ENCODE measurements at regions not wholly inside any gene's neighbourhood (a gene's known extent, or its start where the extent isn't known, plus 50 kb on each side); places are given as distances from the start of the nearest gene placed in this dataset.

DNA sequence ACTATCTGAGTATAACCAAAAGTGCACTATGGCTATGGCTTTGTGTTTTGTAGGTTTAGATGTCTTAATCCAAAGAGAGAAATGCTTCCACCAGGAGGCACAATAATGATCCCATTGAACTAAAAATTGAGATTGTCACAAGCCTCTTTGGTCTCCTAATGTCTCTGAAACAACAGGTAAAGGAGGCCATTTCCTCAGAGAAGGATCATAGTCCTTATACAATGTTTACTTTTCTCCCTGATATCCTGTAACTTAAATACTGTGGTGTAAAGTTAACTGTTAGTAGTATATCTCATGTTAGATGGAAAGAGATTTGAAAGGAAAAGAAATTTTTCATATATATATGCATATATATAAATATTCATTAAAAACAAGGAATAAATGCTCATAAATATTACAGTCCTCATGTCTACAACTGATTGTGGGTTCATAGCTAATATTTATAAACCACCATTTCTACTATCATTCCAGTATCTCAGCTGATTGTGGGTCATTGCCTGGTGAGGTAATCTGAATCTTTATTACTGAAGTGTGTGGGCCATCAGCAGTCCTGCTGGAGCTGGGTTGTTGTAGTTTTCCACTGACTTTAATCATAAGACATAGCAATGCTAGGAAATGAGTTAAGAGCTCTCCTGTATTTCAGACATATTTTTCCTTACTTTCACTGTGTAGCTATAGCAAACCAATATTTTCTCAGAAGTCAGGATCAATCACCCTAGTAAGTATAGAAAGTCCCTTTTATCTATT lies 1230.4 kb downstream of the PCDH18 start:
- Histone ChIP-seq H3K36me3 (replicated peaks in 1 of 2; ENCODE audit: control extremely low read depth in 1 of 2, control insufficient read depth in 1 of 2, extremely low read depth in 1 of 2, insufficient read depth in 2 of 2, low read length in 1 of 2) (no peaks in the 10 kb centered on the region), H3K4me2 (replicated peaks; ENCODE audit: low read depth, low read length, poor library complexity, severe bottlenecking) (no peak overlapping the region), H4K20me1 (ENCODE audit: control insufficient read depth, insufficient read depth, low read length, poor library complexity, severe bottlenecking) (no peaks in the 10 kb centered on the region), H3K79me2 (ENCODE audit: control insufficient read depth, insufficient read depth, low read length) (no peaks in the 10 kb centered on the region), H3K9ac (ENCODE audit: low read length) (no peak overlapping the region), H3K27ac (ENCODE audit: low read length in 2 of 2) (no peak overlapping the region), H3K27me3 (replicated peaks in 1 of 4; ENCODE audit: control extremely low read depth in 1 of 4, control insufficient read depth in 3 of 4, insufficient read depth in 4 of 4, low read length in 3 of 4) (no peaks in the 10 kb centered on the region), H3K4me3 (ENCODE audit: control extremely low read depth in 1 of 5, extremely low read depth in 1 of 5, insufficient read depth in 1 of 5, low read depth in 2 of 5, low read length in 4 of 5) (no peak overlapping the region), H3K9me3 (ENCODE audit: control extremely low read depth in 1 of 3, control insufficient read depth in 2 of 3, insufficient read depth in 1 of 3, low read length in 2 of 3) (peaks cover 0 to 2% (median 0%) of the 10 kb centered on the region in 3 donors), H2AFZ (ENCODE audit: insufficient read depth, low read depth, low read length, poor library complexity, severe bottlenecking) (no peak overlapping the region), H3K4me1 (ENCODE audit: control insufficient read depth in 2 of 2, insufficient read depth in 2 of 2, low read length in 2 of 2) (no peaks in the 10 kb centered on the region)
- H3K27ac Mint-ChIP-seq = no peak overlapping the region
- H3K27me3 Mint-ChIP-seq = no peaks in the 10 kb centered on the region
- no peaks in the 10 kb centered on the region for H3K4me1 Mint-ChIP-seq
- CTCF ChIA-PET = no interaction called here
- H3K4me3 Mint-ChIP-seq = no peak overlapping the region
- ATAC-seq (ENCODE audit: low read depth) (no peak), DNase-seq (no peak)
- POLR2A ChIA-PET = no interaction called here
- intact Hi-C loops (cut with micrococcal nuclease) = no loop called here
- TF ChIP-seq EZH2 (IDR thresholded peaks at IDR 0.05; ENCODE audit: borderline replicate concordance, insufficient read depth, low read depth, low read length, poor library complexity, severe bottlenecking) = no peak
- TF ChIP-seq CTCF (IDR thresholded peaks at IDR 0.05) = no peak
- H3K9me3 Mint-ChIP-seq (ENCODE audit: insufficient read depth) = no peaks in the 10 kb centered on the region

DNA sequence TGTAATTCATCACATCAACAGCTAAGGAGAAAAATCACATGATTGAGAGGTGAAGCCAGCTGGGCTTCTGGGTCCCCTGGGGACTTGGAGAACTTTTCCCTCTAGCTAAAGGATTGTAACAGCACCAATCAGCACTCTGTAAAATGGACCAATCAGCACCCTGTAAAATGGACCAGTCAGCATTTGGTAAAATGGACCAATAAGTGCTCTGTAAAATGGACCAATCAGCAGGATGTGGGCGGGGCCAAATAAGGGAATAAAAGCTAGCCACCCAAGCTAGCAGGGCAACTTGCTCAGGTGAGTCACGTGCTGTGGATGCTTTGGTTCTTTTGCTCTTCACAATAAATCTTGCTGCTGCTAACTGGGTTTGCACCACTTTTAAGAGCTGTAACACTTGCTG lies 1248.3 kb downstream of the PCDH18 start:
- H3K79me2 ChIP-seq (ENCODE audit: control insufficient read depth, insufficient read depth, low read length) = no peaks in the 10 kb centered on the region
- no peak overlapping the region for H3K27ac ChIP-seq (ENCODE audit: low read length in 2 of 2)
- CTCF ChIA-PET = no interaction called here
- peaks cover 0 to 1% (median 0%) of the 10 kb centered on the region in 3 donors for H3K9me3 ChIP-seq (ENCODE audit: control extremely low read depth in 1 of 3, control insufficient read depth in 2 of 3, insufficient read depth in 1 of 3, low read length in 2 of 3)
- H3K27me3 Mint-ChIP-seq = no peaks in the 10 kb centered on the region
- WGBS (ENCODE audit: insufficient coverage) = 77% methylated on average over 2 of the region's 2 CpGs
- H3K4me3 ChIP-seq (ENCODE audit: control extremely low read depth in 1 of 5, extremely low read depth in 1 of 5, insufficient read depth in 1 of 5, low read depth in 2 of 5, low read length in 4 of 5) = no peak overlapping the region
- intact Hi-C loops (cut with micrococcal nuclease) = no loop called here
- no peak overlapping the region for H3K4me2 ChIP-seq (replicated peaks; ENCODE audit: low read depth, low read length, poor library complexity, severe bottlenecking)
- H3K27ac Mint-ChIP-seq = no peak overlapping the region
- no peaks in the 10 kb centered on the region for H3K9me3 Mint-ChIP-seq (ENCODE audit: insufficient read depth)
- no peak for TF ChIP-seq EZH2 (IDR thresholded peaks at IDR 0.05; ENCODE audit: borderline replicate concordance, insufficient read depth, low read depth, low read length, poor library complexity, severe bottlenecking)
- no peak for TF ChIP-seq CTCF (IDR thresholded peaks at IDR 0.05)
- POLR2A ChIA-PET = no interaction called here
- H3K9ac ChIP-seq (ENCODE audit: low read length) = no peak overlapping the region
- DNase-seq = no peak
- H2AFZ ChIP-seq (ENCODE audit: insufficient read depth, low read depth, low read length, poor library complexity, severe bottlenecking) = no peak overlapping the region
- no peaks in the 10 kb centered on the region for H3K4me1 ChIP-seq (ENCODE audit: control insufficient read depth in 2 of 2, insufficient read depth in 2 of 2, low read length in 2 of 2)
- no peaks in the 10 kb centered on the region for H4K20me1 ChIP-seq (ENCODE audit: control insufficient read depth, insufficient read depth, low read length, poor library complexity, severe bottlenecking)
- no peaks in the 10 kb centered on the region for H3K36me3 ChIP-seq (replicated peaks in 1 of 2; ENCODE audit: control extremely low read depth in 1 of 2, control insufficient read depth in 1 of 2, extremely low read depth in 1 of 2, insufficient read depth in 2 of 2, low read length in 1 of 2)
- no peak overlapping the region for H3K4me3 Mint-ChIP-seq
- H3K4me1 Mint-ChIP-seq = no peaks in the 10 kb centered on the region
- no peaks in the 10 kb centered on the region for H3K27me3 ChIP-seq (replicated peaks in 1 of 4; ENCODE audit: control extremely low read depth in 1 of 4, control insufficient read depth in 3 of 4, insufficient read depth in 4 of 4, low read length in 3 of 4)
- ATAC-seq (ENCODE audit: low read depth) = no peak
